PC-3 (cell line): ENCODE measurements at regions not wholly inside any gene's neighbourhood (a gene's known extent, or its start where the extent isn't known, plus 50 kb on each side); places are given as distances from the start of the nearest gene placed in this dataset.

Experiments used
- ATAC-seq: fragments of 200-7000 bp; cut with Tn5 transposase; 2 replicates; pipeline ENCODE4 v1.9.1; 2020; ENCODE audit warnings: mild to moderate bottlenecking, moderate library complexity
- BruUV-seq: library from RNA; stranded (reverse); fragments of 400-500 nt; replicated peaks from 2 replicates; lab custom pipeline; 2021; lab: Mats Ljungman, UMichigan
- CTCF ChIA-PET: fragments of 300-600 bp; sonication (Branson Sonifier 250); formaldehyde crosslinking; loops from one replicate; lab custom pipeline; 2022; ENCODE audit warnings: antibody characterized with exemption; lab: Charles Lee
- POLR2A ChIA-PET: fragments of 300-600 bp; sonication (Branson Sonifier 250); formaldehyde crosslinking; loops from one replicate; lab custom pipeline; 2022; ENCODE audit warnings: antibody characterized with exemption; ENCODE audit not compliant: unreplicated experiment; lab: Charles Lee
- DNase-seq: peaks from one replicate; pipeline ENCODE4 v3.0.0-alpha.2; 2015
- H2AFZ ChIP-seq: fragments of 300-600 bp; sonication (generic); 2 replicates; pipeline ENCODE4 v1.6.0; 2016; ENCODE audit warnings: antibody characterized with exemption, low read length
- H3F3A ChIP-seq: fragments of 300-600 bp; sonication (generic); one replicate; pipeline ENCODE4 v1.6.0; 2017; ENCODE audit warnings: antibody characterized with exemption, low read length, control low read depth, mild to moderate bottlenecking; ENCODE audit not compliant: unreplicated experiment
- H3K27ac ChIP-seq: fragments of 300-600 bp; sonication (generic); 2 replicates; pipeline ENCODE4 v1.5.1; 2016; ENCODE audit warnings: mild to moderate bottlenecking, low read length
- H3K27me3 ChIP-seq: fragments of 300-600 bp; sonication (generic); 2 replicates; pipeline ENCODE4 v1.6.1; 2016; ENCODE audit warnings: low read length, mixed read lengths
- H3K36me3 ChIP-seq: fragments of 300-600 bp; sonication (generic); 2 replicates; pipeline ENCODE4 v1.6.1; 2016; ENCODE audit warnings: low read depth, mixed run types, low read length, mixed read lengths
- H3K4me1 ChIP-seq: fragments of 300-600 bp; sonication (generic); 2 replicates; pipeline ENCODE4 v1.5.1; 2016; ENCODE audit warnings: low read length; ENCODE audit not compliant: insufficient read depth
- H3K4me2 ChIP-seq: fragments of 300-600 bp; sonication (generic); 2 replicates; pipeline ENCODE4 v1.6.0; 2016; ENCODE audit warnings: low read length
- H3K4me3 ChIP-seq: fragments of 300-600 bp; sonication (generic); 2 replicates; pipeline ENCODE4 v1.5.1; 2016; ENCODE audit warnings: mild to moderate bottlenecking, low read length, mixed read lengths
- H3K79me2 ChIP-seq: fragments of 300-600 bp; sonication (generic); 2 replicates; pipeline ENCODE4 v1.6.1; 2017; ENCODE audit warnings: low read length, mixed read lengths
- H3K9ac ChIP-seq: fragments of 300-600 bp; sonication (generic); 2 replicates; pipeline ENCODE4 v1.6.0; 2016; ENCODE audit warnings: mild to moderate bottlenecking, low read length
- H3K9me2 ChIP-seq: fragments of 300-600 bp; sonication (generic); replicated peaks from 2 replicates; pipeline ENCODE4 v1.6.1; 2016; ENCODE audit warnings: mixed run types, low read length, mixed read lengths
- H3K9me3 ChIP-seq: fragments of 300-600 bp; sonication (generic); 2 replicates; pipeline ENCODE4 v1.6.1; 2016; ENCODE audit warnings: low read length, mixed read lengths
- H4K20me1 ChIP-seq: fragments of 300-600 bp; sonication (generic); 2 replicates; pipeline ENCODE4 v1.6.1; 2016; ENCODE audit warnings: low read length, mixed read lengths
- CTCF ChIP-seq: fragments of 300-600 bp; sonication (generic); conservative IDR thresholded peaks from 2 replicates; pipeline ENCODE4 v1.5.1; 2017; ENCODE audit warnings: antibody characterized with exemption, low read depth, mild to moderate bottlenecking, low read length
- EZH2 ChIP-seq: fragments of 300-600 bp; sonication (generic); IDR thresholded peaks from one replicate; pipeline ENCODE4 v1.6.1; 2017; ENCODE audit warnings: antibody characterized with exemption, mild to moderate bottlenecking, low read length; ENCODE audit not compliant: unreplicated experiment
- EZH2phosphoT487 ChIP-seq: fragments of 300-600 bp; sonication (generic); IDR thresholded peaks from 2 replicates; pipeline ENCODE4 v1.6.1; 2018; ENCODE audit warnings: mild to moderate bottlenecking, antibody characterized with exemption, low read length, borderline replicate concordance
- intact Hi-C: fragments of 100-400 bp; cut with micrococcal nuclease; formaldehyde crosslinking; loops from 2 replicates; pipeline ENCODE4 v1.9.0; 2023

- no TSS peak for BruUV-seq
- Histone ChIP-seq H3K4me3 (no peak overlapping the region), H3K27me3 (no peaks in the 10 kb centered on the region), H3K9ac (no peak overlapping the region), H2AFZ (no peak overlapping the region), H3K36me3 (no peaks in the 10 kb centered on the region), H3K4me1 (peaks cover 7% of the 10 kb centered on the region; the same call in 1 of the 2 replicates), H3K9me3 (no peaks in the 10 kb centered on the region), H3K79me2 (no peaks in the 10 kb centered on the region), H4K20me1 (no peaks in the 10 kb centered on the region), H3K9me2 (no peaks in the 10 kb centered on the region), H3K27ac (no peak overlapping the region), H3F3A (no peaks in the 10 kb centered on the region), H3K4me2 (no peak overlapping the region)
- TF ChIP-seq EZH2 = no peak
- TF ChIP-seq EZH2phosphoT487 = no peak
- TF ChIP-seq CTCF = no peak
- intact Hi-C loops = no loop called here
- POLR2A ChIA-PET = no interaction called here
- DNase-seq (no peak), ATAC-seq (no peak)
- CTCF ChIA-PET = interaction anchor here (0.5 kb wide), 1 partner anchor 254 kb away, joined by 3 read pairs; no protein-coding TSS in a partner anchor
Measured at GRCh38 chr11:123308077-123308476, 113.0 kb upstream of the CLMP start.

GRCh38 chr11:123307276-123307675 lies 112.2 kb upstream of the CLMP start:
- no peak overlapping the region for H3K9ac ChIP-seq
- H2AFZ ChIP-seq = no peak overlapping the region
- no peaks in the 10 kb centered on the region for H3K79me2 ChIP-seq
- no peaks in the 10 kb centered on the region for H3K9me2 ChIP-seq
- H3K9me3 ChIP-seq = no peaks in the 10 kb centered on the region
- no peaks in the 10 kb centered on the region for H3K36me3 ChIP-seq
- no peaks in the 10 kb centered on the region for H4K20me1 ChIP-seq
- no peaks in the 10 kb centered on the region for H3K27me3 ChIP-seq
- no peak for ATAC-seq
- H3K27ac ChIP-seq = no peak overlapping the region
- intact Hi-C loops = no loop called here
- H3K4me3 ChIP-seq = no peak overlapping the region
- no TSS peak for BruUV-seq
- CTCF ChIA-PET = interaction anchor here (0.6 kb wide), 1 partner anchor 112 kb away, joined by 5 read pairs; no protein-coding TSS in a partner anchor
- H3K4me2 ChIP-seq = no peak overlapping the region
- POLR2A ChIA-PET = no interaction called here
- no peak for TF ChIP-seq EZH2phosphoT487
- no peak for TF ChIP-seq CTCF
- TF ChIP-seq EZH2 = no peak
- DNase-seq = no peak
- no peaks in the 10 kb centered on the region for H3F3A ChIP-seq
- H3K4me1 ChIP-seq = peaks cover 15% of the 10 kb centered on the region

- H3K79me2 ChIP-seq = no peaks in the 10 kb centered on the region
- no peak overlapping the region for H3K4me2 ChIP-seq
- H3F3A ChIP-seq = no peaks in the 10 kb centered on the region
- no peak overlapping the region for H3K4me3 ChIP-seq
- H4K20me1 ChIP-seq = no peaks in the 10 kb centered on the region
- DNase-seq (no peak), ATAC-seq (no peak)
- no peak overlapping the region for H2AFZ ChIP-seq
- no TSS peak for BruUV-seq
- POLR2A ChIA-PET = no interaction called here
- no peak overlapping the region for H3K27ac ChIP-seq
- no peaks in the 10 kb centered on the region for H3K27me3 ChIP-seq
- no peaks in the 10 kb centered on the region for H3K9me3 ChIP-seq
- TF ChIP-seq EZH2phosphoT487 = no peak
- no peak for TF ChIP-seq CTCF
- TF ChIP-seq EZH2 = no peak
- no peaks in the 10 kb centered on the region for H3K9me2 ChIP-seq
- H3K9ac ChIP-seq = no peak overlapping the region
- no peaks in the 10 kb centered on the region for H3K36me3 ChIP-seq
- CTCF ChIA-PET = no interaction called here
- peaks cover 21% of the 10 kb centered on the region for H3K4me1 ChIP-seq
- intact Hi-C loops = no loop called here
Measured at GRCh38 chr11:123306531-123306930, 111.5 kb upstream of the CLMP start.
